BLaER1 treated with 17β-estradiol and CSF1 and Interleukin-3, amounts not matched to agents 10 nM and 100 nM (cell line): ENCODE measurements at regions not wholly inside any gene's neighbourhood (a gene's known extent, or its start where the extent isn't known, plus 50 kb on each side); places are given as distances from the start of the nearest gene placed in this dataset.

Source experiments
- H3K27ac ChIP-seq, 11 experiments: shearing (Covaris generic); formaldehyde crosslinking; 2 replicates each; pipeline ENCODE4 v1.8.1; 2022
- H3K27me3 ChIP-seq, 11 experiments: shearing (Covaris generic); formaldehyde crosslinking; 2 replicates each; pipeline ENCODE4 v1.8.1; 2022
- H3K36me3 ChIP-seq, 11 experiments: shearing (Covaris generic); formaldehyde crosslinking; 2 replicates each; pipeline ENCODE4 v1.8.1; 2022
- H3K4me1 ChIP-seq, 10 experiments: shearing (Covaris generic); formaldehyde crosslinking; 2 replicates each; pipeline ENCODE4 v1.8.1; 2022
- H3K4me2 ChIP-seq, 11 experiments: shearing (Covaris generic); formaldehyde crosslinking; 2 replicates each; pipeline ENCODE4 v1.8.1; 2022
- H3K4me3 ChIP-seq, 10 experiments: shearing (Covaris generic); formaldehyde crosslinking; 2 replicates each; pipeline ENCODE4 v1.8.1; 2022
- H3K9ac ChIP-seq, 11 experiments: shearing (Covaris generic); formaldehyde crosslinking; 2 replicates each; pipeline ENCODE4 v1.8.1; 2022
- H3K9me3 ChIP-seq, 11 experiments: shearing (Covaris generic); formaldehyde crosslinking; replicated peaks in 1 of 11; 2 replicates each; pipeline ENCODE4 v1.8.1; 2022
- H4K20me1 ChIP-seq, 11 experiments: shearing (Covaris generic); formaldehyde crosslinking; 2 replicates each; pipeline ENCODE4 v1.8.1; 2022
- Cebpa-rat ChIP-seq, 11 experiments: shearing (Covaris generic); IDR thresholded peaks; 2 replicates each; pipeline ENCODE4 v1.8.1; 2022

DNA sequence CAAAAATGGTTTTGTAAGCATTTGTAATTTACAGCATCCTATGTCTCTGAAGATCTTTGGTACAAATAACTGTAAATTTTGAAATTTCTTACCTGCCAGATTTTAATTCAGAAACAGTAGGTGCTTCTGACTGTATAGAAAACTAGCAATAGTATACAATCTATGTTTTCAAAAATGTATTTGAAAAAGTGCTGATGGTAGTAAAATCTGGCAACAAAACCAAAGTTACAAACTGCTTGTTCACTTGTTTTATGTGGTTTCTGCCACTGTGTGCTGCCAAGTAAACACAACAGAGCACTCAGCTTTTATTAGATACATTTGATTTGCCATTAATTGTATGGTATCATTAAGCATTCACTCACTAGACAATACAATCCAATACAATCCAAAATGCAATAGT lies 206.1 kb downstream of the CPE start:
- no peaks in the 10 kb centered on the region for H3K27me3 ChIP-seq
- no peaks in the 10 kb centered on the region for H3K4me1 ChIP-seq
- H3K36me3 ChIP-seq: no peaks in the 10 kb centered on the region
- no peak overlapping the region for H3K4me3 ChIP-seq
- no peak for TF ChIP-seq Cebpa-rat (IDR thresholded peaks at IDR 0.05)
- no peak overlapping the region for H3K27ac ChIP-seq
- peaks cover 0 to 5% (median 0%) of the 10 kb centered on the region in 11 experiments; a peak in 1 of 22 replicates for H3K9me3 ChIP-seq
- H4K20me1 ChIP-seq: no peaks in the 10 kb centered on the region
- H3K4me2 ChIP-seq: no peak overlapping the region
- no peak overlapping the region for H3K9ac ChIP-seq

DNA sequence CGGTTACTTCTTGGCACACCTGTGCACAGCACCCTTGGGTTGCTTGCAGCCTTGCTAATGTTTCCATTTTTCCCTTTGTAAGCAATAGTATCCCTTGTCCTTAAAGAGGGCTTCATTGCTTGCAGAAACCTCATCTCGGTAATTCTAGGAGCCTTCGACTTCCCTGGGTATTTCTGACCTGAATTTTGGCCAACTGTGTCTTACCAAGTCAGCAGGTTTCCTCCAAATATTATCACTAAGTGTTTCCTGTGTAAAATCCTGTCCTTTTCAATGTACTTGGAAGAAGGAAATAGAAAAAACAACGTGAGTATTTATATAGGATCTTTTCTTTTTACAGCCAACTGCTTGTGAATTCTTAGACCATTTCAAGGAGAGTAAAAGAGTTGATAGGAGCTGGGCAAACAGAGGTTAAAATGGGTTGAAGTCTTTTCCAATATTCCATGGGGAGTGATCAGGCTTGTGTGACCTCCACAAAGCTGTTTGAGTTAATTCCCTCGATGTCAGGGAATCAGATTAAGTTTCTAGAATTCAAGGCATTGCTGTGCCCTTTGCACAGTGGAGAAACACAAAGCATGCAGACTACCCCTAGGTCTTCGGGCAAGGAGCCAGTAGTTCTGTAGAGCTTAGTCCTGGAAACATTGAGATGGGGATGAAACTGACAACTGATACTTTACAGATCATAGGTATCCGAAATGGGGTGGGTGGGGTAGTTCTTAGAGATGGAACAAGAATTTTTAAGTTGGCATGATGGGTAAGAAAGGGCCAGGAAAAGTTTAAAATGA lies 209.9 kb downstream of the CPE start:
- Histone ChIP-seq H3K27me3 (no peaks in the 10 kb centered on the region), H3K9ac (no peak overlapping the region), H3K4me1 (no peaks in the 10 kb centered on the region), H3K36me3 (no peaks in the 10 kb centered on the region), H3K4me2 (no peak overlapping the region), H3K4me3 (no peak overlapping the region), H3K27ac (no peak overlapping the region), H4K20me1 (no peaks in the 10 kb centered on the region), H3K9me3 (peaks cover 0 to 12% (median 0%) of the 10 kb centered on the region in 11 experiments; a peak in 1 of 22 replicates)
- TF ChIP-seq Cebpa-rat (IDR thresholded peaks at IDR 0.05): no peak

DNA sequence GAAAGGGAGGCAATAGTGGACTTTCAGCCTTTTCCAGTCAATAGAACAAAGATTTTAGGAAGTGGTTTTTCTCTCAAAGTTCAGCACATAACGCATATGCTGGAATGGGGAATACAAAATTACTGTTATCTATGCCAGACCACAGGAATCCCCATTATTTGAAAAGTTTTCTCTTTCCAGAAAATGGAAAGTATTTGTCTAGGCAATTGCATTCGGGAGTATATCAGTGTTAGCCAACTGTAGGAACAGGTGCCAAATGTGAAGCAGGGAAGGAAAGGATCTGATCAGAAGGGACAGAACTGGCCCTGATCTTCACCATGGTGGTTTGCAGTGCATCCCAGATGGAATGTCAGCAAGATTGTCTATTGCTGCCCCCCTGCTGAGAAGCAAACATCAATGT lies 213.6 kb downstream of the CPE start:
- Histone ChIP-seq H3K27me3 (no peaks in the 10 kb centered on the region), H3K9me3 (peaks cover 0 to 7% (median 0%) of the 10 kb centered on the region in 11 experiments; a peak in 1 of 22 replicates), H3K27ac (no peak overlapping the region), H3K9ac (no peak overlapping the region), H4K20me1 (no peaks in the 10 kb centered on the region), H3K36me3 (no peaks in the 10 kb centered on the region), H3K4me1 (no peaks in the 10 kb centered on the region), H3K4me3 (no peak overlapping the region), H3K4me2 (no peak overlapping the region)
- no peak for TF ChIP-seq Cebpa-rat (IDR thresholded peaks at IDR 0.05)

DNA sequence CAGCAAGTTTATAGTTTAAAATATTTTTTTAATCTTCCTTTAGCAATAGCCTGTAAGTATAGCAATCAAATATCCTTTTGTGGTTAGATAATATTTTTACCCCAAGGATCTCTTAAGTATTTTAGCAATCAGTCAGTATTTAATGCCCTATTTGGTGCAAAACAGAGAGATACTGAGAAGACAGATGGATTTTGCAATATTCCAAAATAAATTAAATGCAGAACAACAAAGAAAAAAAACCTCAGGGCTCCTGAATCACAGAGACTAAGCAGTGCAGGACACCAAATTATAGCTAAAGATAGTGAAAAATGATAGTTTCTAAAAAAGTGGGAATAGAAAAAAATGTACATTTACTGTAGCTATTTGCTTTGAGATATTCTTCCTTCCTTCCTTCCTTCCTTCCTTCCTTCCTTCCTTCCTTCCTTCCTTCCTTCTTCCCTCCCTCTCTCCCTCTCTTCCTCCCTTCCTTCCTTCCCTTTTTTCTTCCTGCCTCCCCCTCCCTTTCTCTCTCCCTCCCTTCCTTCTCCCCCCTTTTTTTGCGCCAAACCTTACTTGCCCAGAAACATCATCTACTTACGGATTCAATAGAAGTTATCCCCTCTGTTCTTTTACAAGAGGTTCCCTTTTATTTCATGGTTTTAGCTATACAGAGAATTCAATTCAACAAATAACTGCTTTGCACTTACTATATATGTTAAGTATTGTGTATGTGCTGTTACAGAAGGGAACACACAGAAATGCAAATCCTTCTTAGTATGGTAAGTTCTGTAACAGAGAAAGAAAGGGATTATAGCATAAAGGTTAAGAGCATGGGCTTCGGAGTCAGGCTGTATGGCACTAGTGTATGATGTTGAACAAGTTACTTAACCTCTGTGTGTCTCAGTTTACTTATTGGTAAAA lies 219.0 kb downstream of the CPE start:
- H3K4me1 ChIP-seq: no peaks in the 10 kb centered on the region
- no peak overlapping the region for H3K27ac ChIP-seq

DNA sequence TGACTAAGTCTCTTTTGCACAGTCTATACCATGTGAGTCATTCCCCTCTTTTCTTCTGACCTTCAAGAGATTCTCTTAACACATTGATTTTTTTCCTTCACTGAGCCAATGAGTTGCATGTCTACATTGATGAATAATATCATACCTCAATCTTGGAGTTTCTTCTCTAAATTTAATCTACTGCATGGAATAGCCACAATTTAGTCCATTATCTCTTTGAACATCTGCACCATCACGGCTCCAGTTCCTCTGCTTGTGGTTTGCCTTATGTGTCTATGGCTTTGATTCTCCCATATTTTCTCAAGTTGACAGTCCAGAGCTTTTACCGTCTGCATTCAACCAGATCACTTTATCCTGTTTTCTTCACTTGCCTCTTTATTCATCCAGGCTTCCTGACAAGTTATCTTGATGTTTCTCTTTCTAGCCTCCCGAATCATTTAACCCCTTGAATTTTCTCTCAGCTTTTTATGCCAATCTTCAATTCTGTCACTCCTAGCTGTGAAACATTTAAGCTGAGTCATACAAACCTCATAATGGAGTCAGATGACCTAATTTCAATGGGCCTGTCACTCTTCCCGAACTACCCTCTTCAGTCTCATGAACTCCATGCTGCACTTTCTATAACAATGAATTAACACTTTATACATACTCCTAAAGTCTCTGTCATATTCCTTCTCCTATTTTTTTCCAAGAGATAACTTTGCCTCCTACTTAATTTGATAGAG lies 222.3 kb downstream of the CPE start:
- Histone ChIP-seq H3K9me3 (no peaks in the 10 kb centered on the region), H3K4me2 (no peak overlapping the region), H3K27ac (no peak overlapping the region), H3K4me3 (no peak overlapping the region), H3K36me3 (no peaks in the 10 kb centered on the region), H3K27me3 (no peaks in the 10 kb centered on the region), H3K9ac (no peak overlapping the region), H4K20me1 (no peaks in the 10 kb centered on the region), H3K4me1 (no peaks in the 10 kb centered on the region)
- TF ChIP-seq Cebpa-rat (IDR thresholded peaks at IDR 0.05): no peak

More for the DNA sequence above, 219.0 kb downstream of the CPE start:
- no peaks in the 10 kb centered on the region for H3K36me3 ChIP-seq
- no peak overlapping the region for H3K4me2 ChIP-seq
- no peaks in the 10 kb centered on the region for H4K20me1 ChIP-seq
- no peak overlapping the region for H3K9ac ChIP-seq
- H3K27me3 ChIP-seq: no peaks in the 10 kb centered on the region
- no peak for TF ChIP-seq Cebpa-rat (IDR thresholded peaks at IDR 0.05)
- no peak overlapping the region for H3K4me3 ChIP-seq
- H3K9me3 ChIP-seq: no peaks in the 10 kb centered on the region

DNA sequence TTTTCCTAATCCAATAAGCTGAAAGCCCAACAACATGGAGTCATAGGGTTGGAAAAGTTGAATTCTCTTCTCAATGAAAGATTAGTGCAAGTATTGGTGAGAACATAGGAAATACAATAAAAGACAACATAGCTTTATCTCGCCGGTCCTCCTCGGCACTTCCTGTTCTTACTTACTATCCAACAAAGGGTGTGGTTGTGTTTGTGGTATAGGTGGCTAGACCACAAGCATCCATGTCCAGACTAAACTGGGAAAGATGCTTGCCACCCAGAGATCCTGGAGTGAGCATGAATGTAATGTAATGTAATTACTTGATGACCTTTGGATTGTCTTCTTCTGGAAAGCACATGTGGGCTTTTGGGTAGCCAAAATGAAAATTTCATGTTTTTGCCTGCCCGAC lies 223.8 kb downstream of the CPE start:
- Histone ChIP-seq H3K9ac (no peak overlapping the region), H3K4me1 (no peaks in the 10 kb centered on the region), H3K9me3 (peaks cover 0 to 6% (median 0%) of the 10 kb centered on the region in 11 experiments; a peak in 1 of 22 replicates), H3K36me3 (no peaks in the 10 kb centered on the region), H3K27ac (no peak overlapping the region), H3K27me3 (no peaks in the 10 kb centered on the region), H3K4me2 (no peak overlapping the region; a peak in 1 of 22 replicates), H3K4me3 (no peak overlapping the region), H4K20me1 (no peaks in the 10 kb centered on the region)
- TF ChIP-seq Cebpa-rat (IDR thresholded peaks at IDR 0.05): no peak

DNA sequence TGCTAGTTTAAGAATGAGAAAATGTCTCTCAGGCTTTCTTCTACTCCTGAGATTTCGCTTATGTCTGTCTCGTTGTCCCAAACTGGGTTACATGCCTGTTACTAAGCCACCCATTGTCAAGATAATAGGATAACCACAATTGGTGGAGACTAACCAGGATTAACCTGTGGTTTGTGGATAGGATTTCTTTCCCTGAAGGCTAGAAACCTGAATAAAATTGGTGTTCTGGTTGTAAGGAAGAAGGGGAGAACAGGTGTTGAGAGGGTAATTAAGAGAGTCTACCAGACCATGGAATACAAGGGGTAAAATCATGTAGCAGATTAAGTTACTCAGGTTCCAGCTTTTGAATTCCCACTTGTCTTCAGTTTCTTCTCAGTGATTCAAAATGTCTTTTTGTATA lies 225.4 kb downstream of the CPE start:
- Histone ChIP-seq H3K9me3 (peaks cover 0 to 6% (median 0%) of the 10 kb centered on the region in 11 experiments; a peak in 1 of 22 replicates), H3K27me3 (no peaks in the 10 kb centered on the region), H4K20me1 (no peaks in the 10 kb centered on the region), H3K4me3 (no peak overlapping the region), H3K4me2 (no peak overlapping the region), H3K4me1 (no peaks in the 10 kb centered on the region), H3K9ac (no peak overlapping the region), H3K27ac (no peak overlapping the region), H3K36me3 (no peaks in the 10 kb centered on the region)
- TF ChIP-seq Cebpa-rat (IDR thresholded peaks at IDR 0.05): no peak

DNA sequence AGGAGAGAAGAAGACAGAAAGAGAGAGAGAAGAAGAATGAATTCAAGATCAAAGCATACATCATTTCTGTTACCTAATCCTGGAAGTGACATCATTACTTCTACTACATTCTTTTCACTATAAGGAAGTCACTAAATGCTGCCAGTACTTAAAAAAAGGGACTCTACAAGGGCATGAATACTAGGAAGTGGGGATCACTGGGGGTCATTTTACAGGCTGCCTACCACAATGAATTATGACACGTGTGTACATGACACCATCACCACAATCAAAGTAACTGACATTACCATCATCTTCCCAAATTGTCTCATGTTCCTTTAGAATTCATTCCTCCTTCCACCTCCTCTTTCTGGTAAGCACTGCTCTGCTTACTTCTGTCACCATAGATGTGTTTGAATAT lies 227.0 kb downstream of the CPE start:
- TF ChIP-seq Cebpa-rat (IDR thresholded peaks at IDR 0.05): no peak
- Histone ChIP-seq H3K4me3 (no peak overlapping the region), H3K9me3 (peaks cover 0 to 6% (median 0%) of the 10 kb centered on the region in 11 experiments; a peak in 1 of 22 replicates), H4K20me1 (no peaks in the 10 kb centered on the region), H3K9ac (no peak overlapping the region), H3K4me2 (no peak overlapping the region), H3K27ac (no peak overlapping the region), H3K27me3 (no peaks in the 10 kb centered on the region), H3K36me3 (no peaks in the 10 kb centered on the region), H3K4me1 (no peaks in the 10 kb centered on the region)
